GM23248 (cell line): ENCODE measurements at regions not wholly inside any gene's neighbourhood (a gene's known extent, or its start where the extent isn't known, plus 50 kb on each side); places are given as distances from the start of the nearest gene placed in this dataset.

Experiments
- DNase-seq: peaks from one replicate; pipeline ENCODE4 v3.0.0-alpha.2; 2015
- H2AFZ ChIP-seq: fragments of 200-600 bp; sonication (generic); 2 replicates; pipeline ENCODE4 v1.6.1; 2016; ENCODE audit warnings: antibody characterized with exemption
- H3F3A ChIP-seq: fragments of 200-600 bp; sonication (generic); 2 replicates; pipeline ENCODE4 v1.6.1; 2016; ENCODE audit warnings: mild to moderate bottlenecking, antibody characterized with exemption, mixed run types; ENCODE audit not compliant: insufficient read depth
- H3K27ac ChIP-seq: fragments of 200-600 bp; sonication (generic); 2 replicates; pipeline ENCODE4 v1.5.1; 2016; ENCODE audit warnings: mild to moderate bottlenecking
- H3K27me3 ChIP-seq: fragments of 200-600 bp; sonication (generic); replicated peaks from 2 replicates; pipeline ENCODE4 v1.6.1; 2016; ENCODE audit warnings: mild to moderate bottlenecking; ENCODE audit not compliant: insufficient read depth
- H3K36me3 ChIP-seq: fragments of 200-600 bp; sonication (generic); 2 replicates; pipeline ENCODE4 v1.6.1; 2016; ENCODE audit warnings: low read depth, mild to moderate bottlenecking
- H3K4me1 ChIP-seq: fragments of 200-600 bp; sonication (generic); 2 replicates; pipeline ENCODE4 v1.6.1; 2016; ENCODE audit warnings: mild to moderate bottlenecking; ENCODE audit not compliant: insufficient read depth
- H3K4me2 ChIP-seq: fragments of 200-600 bp; sonication (generic); one replicate; pipeline ENCODE4 v1.6.1; 2016; ENCODE audit warnings: mild to moderate bottlenecking; ENCODE audit not compliant: unreplicated experiment
- H3K4me3 ChIP-seq: fragments of 200-600 bp; sonication (generic); 2 replicates; pipeline ENCODE4 v1.5.1; 2016; ENCODE audit warnings: mild to moderate bottlenecking
- H3K79me2 ChIP-seq: fragments of 200-600 bp; sonication (generic); 2 replicates; pipeline ENCODE4 v1.6.1; 2016; ENCODE audit warnings: mild to moderate bottlenecking; ENCODE audit not compliant: insufficient read depth
- H3K9ac ChIP-seq: fragments of 200-600 bp; sonication (generic); 2 replicates; pipeline ENCODE4 v1.6.1; 2016; ENCODE audit warnings: mild to moderate bottlenecking
- H3K9me2 ChIP-seq: fragments of 200-600 bp; sonication (generic); 2 replicates; pipeline ENCODE4 v1.6.1; 2016; ENCODE audit warnings: mixed run types, mild to moderate bottlenecking, moderate library complexity; ENCODE audit not compliant: insufficient read depth
- H3K9me3 ChIP-seq: fragments of 200-600 bp; sonication (generic); one replicate; pipeline ENCODE4 v1.6.1; 2017; ENCODE audit warnings: low read depth
- H4K20me1 ChIP-seq: fragments of 200-600 bp; sonication (generic); 2 replicates; pipeline ENCODE4 v1.6.0; 2016; ENCODE audit not compliant: insufficient read depth
- EZH2 ChIP-seq: fragments of 200-600 bp; sonication (generic); IDR thresholded peaks from 2 replicates; pipeline ENCODE4 v1.6.1; 2018; ENCODE audit warnings: antibody characterized with exemption, mild to moderate bottlenecking; ENCODE audit not compliant: insufficient read depth, poor library complexity, severe bottlenecking
- EZH2phosphoT487 ChIP-seq: fragments of 200-600 bp; sonication (generic); IDR thresholded peaks from 2 replicates; pipeline ENCODE4 v1.6.1; 2018; ENCODE audit warnings: antibody characterized with exemption, moderate library complexity, mild to moderate bottlenecking, low read depth; ENCODE audit not compliant: insufficient read depth
- WGBS, 2 experiments: methylation state at CpG; one replicate each; pipeline ENCODE4 v1.1.6; 2015 to 2017; ENCODE audit warnings: low lambda C conversion rate in 2 of 2, low coverage in 1 of 2; ENCODE audit errors: missing lambda C conversion rate in 2 of 2; 5-methylcytosine and 5-hydroxymethylcytosine counted together
- in situ Hi-C: fragments of 300-500 bp; cut with MboI; formaldehyde crosslinking; loops from 2 replicates; pipeline ENCODE4 v1.15.0; 2020

- Histone ChIP-seq H3K79me2 (no peaks in the 10 kb centered on the region), H3K27me3 (no peaks in the 10 kb centered on the region), H3K4me2 (no peak overlapping the region), H3K4me3 (no peak overlapping the region), H3K9me3 (no peaks in the 10 kb centered on the region), H3K4me1 (no peaks in the 10 kb centered on the region), H3K9ac (no peak overlapping the region), H3F3A (no peaks in the 10 kb centered on the region), H4K20me1 (no peaks in the 10 kb centered on the region), H2AFZ (no peak overlapping the region), H3K27ac (no peak overlapping the region), H3K36me3 (no peaks in the 10 kb centered on the region), H3K9me2 (no peaks in the 10 kb centered on the region)
- no peak for DNase-seq
- TF ChIP-seq EZH2 = no peak
- TF ChIP-seq EZH2phosphoT487 = no peak
- in situ Hi-C loops = no loop called here
- WGBS, 2 experiments = 56 to 59% methylated on average over 5 of the region's 5 CpGs
These were observed 144.6 kb downstream of the SOX3 start for GRCh38 chrX:140360284-140360683.

GRCh38 chrX:140355922-140356321 lies 148.9 kb downstream of the SOX3 start:
- DNase-seq = no peak
- in situ Hi-C loops = no loop called here
- Histone ChIP-seq H2AFZ (no peak overlapping the region), H3K36me3 (no peaks in the 10 kb centered on the region), H3K4me2 (no peak overlapping the region), H3K27ac (no peak overlapping the region), H3K27me3 (no peaks in the 10 kb centered on the region), H4K20me1 (no peaks in the 10 kb centered on the region), H3K9me2 (no peaks in the 10 kb centered on the region), H3K9me3 (no peaks in the 10 kb centered on the region), H3K4me1 (no peaks in the 10 kb centered on the region), H3K4me3 (no peak overlapping the region), H3K9ac (no peak overlapping the region), H3K79me2 (no peaks in the 10 kb centered on the region), H3F3A (no peaks in the 10 kb centered on the region)
- WGBS, 2 experiments = 28 to 29% methylated on average over 9 of the region's 9 CpGs
- TF ChIP-seq EZH2phosphoT487 (no peak), EZH2 (no peak)

- in situ Hi-C loops = no loop called here
- Histone ChIP-seq H3K27me3 (no peaks in the 10 kb centered on the region), H3K79me2 (no peaks in the 10 kb centered on the region), H3K4me3 (no peak overlapping the region), H3F3A (no peaks in the 10 kb centered on the region), H3K9ac (no peak overlapping the region), H3K4me1 (no peaks in the 10 kb centered on the region), H2AFZ (no peak overlapping the region), H4K20me1 (no peaks in the 10 kb centered on the region), H3K27ac (no peak overlapping the region), H3K36me3 (no peaks in the 10 kb centered on the region), H3K4me2 (no peak overlapping the region), H3K9me2 (no peaks in the 10 kb centered on the region), H3K9me3 (no peaks in the 10 kb centered on the region)
- TF ChIP-seq EZH2phosphoT487 = no peak
- no peak for TF ChIP-seq EZH2
- no peak for DNase-seq
- 51 to 56% methylated on average over 5 to 6 of the region's 6 CpGs for WGBS, 2 experiments
These were observed 149.4 kb downstream of the SOX3 start for GRCh38 chrX:140355429-140355828.

- no peaks in the 10 kb centered on the region for H3K9me2 ChIP-seq
- no peak for TF ChIP-seq EZH2phosphoT487
- TF ChIP-seq EZH2 = no peak
- H3K4me3 ChIP-seq = no peak overlapping the region
- no peak overlapping the region for H3K27ac ChIP-seq
- WGBS, 2 experiments = 50 to 53% methylated on average over 3 of the region's 3 CpGs
- no peak overlapping the region for H3K9ac ChIP-seq
- in situ Hi-C loops = no loop called here
- H3F3A ChIP-seq = no peaks in the 10 kb centered on the region
- H3K79me2 ChIP-seq = no peaks in the 10 kb centered on the region
- no peaks in the 10 kb centered on the region for H3K4me1 ChIP-seq
- DNase-seq = no peak
- H3K9me3 ChIP-seq = no peaks in the 10 kb centered on the region
- H3K27me3 ChIP-seq = no peaks in the 10 kb centered on the region
- no peak overlapping the region for H2AFZ ChIP-seq
- H3K4me2 ChIP-seq = no peak overlapping the region
- no peaks in the 10 kb centered on the region for H3K36me3 ChIP-seq
- H4K20me1 ChIP-seq = no peaks in the 10 kb centered on the region
These were observed 150.3 kb downstream of the SOX3 start for GRCh38 chrX:140354431-140355120.

- DNase-seq = peak; percentile 17
- Histone ChIP-seq H2AFZ (no peak overlapping the region), H3K27me3 (no peaks in the 10 kb centered on the region), H3K9ac (no peak overlapping the region), H3K27ac (no peak overlapping the region), H3K9me3 (no peaks in the 10 kb centered on the region), H3K36me3 (no peaks in the 10 kb centered on the region), H3F3A (no peaks in the 10 kb centered on the region), H3K79me2 (no peaks in the 10 kb centered on the region), H3K4me3 (no peak overlapping the region), H3K4me1 (no peaks in the 10 kb centered on the region), H3K4me2 (no peak overlapping the region), H4K20me1 (no peaks in the 10 kb centered on the region), H3K9me2 (no peaks in the 10 kb centered on the region)
- TF ChIP-seq EZH2phosphoT487 (no peak), EZH2 (no peak)
- 0% methylated on average over 1 of the region's 1 CpG for WGBS, 2 experiments
- in situ Hi-C loops = no loop called here
These were observed 158.1 kb downstream of the SOX3 start for GRCh38 chrX:140346729-140347128.
